HL-60 (cell line): ENCODE measurements at regions not wholly inside any gene's neighbourhood (a gene's known extent, or its start where the extent isn't known, plus 50 kb on each side); places are given as distances from the start of the nearest gene placed in this dataset.

Source experiments
- GABPA ChIP-seq: IDR thresholded peaks from 2 replicates; pipeline ENCODE4 v1.6.1; 2012; ENCODE audit warnings: low read depth
- POLR2AphosphoS5 ChIP-seq: IDR thresholded peaks from 2 replicates; pipeline ENCODE4 v1.6.1; 2012; ENCODE audit warnings: low read depth
- SPI1 ChIP-seq: IDR thresholded peaks from 2 replicates; pipeline ENCODE4 v1.6.1; 2012; ENCODE audit warnings: low read depth, mild to moderate bottlenecking, borderline replicate concordance
- TF ChIP-seq, protein P1 (sequence below): IDR thresholded peaks from one replicate; pipeline ENCODE4 v1.5.1; 2011; ENCODE audit warnings: low read length, control low read depth, inconsistent platforms; ENCODE audit not compliant: insufficient read depth
- TF ChIP-seq, protein P2 (sequence below): IDR thresholded peaks from 2 replicates; pipeline ENCODE4 v1.6.1; 2012; ENCODE audit warnings: low read depth; ENCODE audit not compliant: insufficient replicate concordance

DNA sequence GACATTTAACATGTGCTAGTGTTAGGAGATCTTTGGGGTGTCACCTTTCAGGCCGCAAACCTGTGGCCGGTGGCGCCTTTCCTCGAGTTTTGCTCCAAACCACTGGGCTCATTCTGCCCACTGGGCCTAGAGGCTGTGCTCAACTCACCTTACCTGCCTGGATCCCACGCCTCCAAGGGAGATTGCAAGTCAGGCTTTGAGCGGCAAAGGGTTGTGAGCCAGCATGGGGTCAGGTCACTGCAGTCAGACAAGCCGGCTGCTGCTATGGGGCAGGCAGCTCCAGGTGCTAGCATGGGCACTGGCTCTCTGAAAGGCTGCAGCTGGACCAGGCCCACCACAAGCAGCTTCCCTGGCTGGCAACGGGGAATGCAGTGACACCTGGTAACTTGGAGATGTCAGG lies 265.5 kb downstream of the ZBBX start:
- TF ChIP-seq, protein P1, sequence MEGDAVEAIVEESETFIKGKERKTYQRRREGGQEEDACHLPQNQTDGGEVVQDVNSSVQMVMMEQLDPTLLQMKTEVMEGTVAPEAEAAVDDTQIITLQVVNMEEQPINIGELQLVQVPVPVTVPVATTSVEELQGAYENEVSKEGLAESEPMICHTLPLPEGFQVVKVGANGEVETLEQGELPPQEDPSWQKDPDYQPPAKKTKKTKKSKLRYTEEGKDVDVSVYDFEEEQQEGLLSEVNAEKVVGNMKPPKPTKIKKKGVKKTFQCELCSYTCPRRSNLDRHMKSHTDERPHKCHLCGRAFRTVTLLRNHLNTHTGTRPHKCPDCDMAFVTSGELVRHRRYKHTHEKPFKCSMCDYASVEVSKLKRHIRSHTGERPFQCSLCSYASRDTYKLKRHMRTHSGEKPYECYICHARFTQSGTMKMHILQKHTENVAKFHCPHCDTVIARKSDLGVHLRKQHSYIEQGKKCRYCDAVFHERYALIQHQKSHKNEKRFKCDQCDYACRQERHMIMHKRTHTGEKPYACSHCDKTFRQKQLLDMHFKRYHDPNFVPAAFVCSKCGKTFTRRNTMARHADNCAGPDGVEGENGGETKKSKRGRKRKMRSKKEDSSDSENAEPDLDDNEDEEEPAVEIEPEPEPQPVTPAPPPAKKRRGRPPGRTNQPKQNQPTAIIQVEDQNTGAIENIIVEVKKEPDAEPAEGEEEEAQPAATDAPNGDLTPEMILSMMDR, result no peak
- TF ChIP-seq, protein P2, sequence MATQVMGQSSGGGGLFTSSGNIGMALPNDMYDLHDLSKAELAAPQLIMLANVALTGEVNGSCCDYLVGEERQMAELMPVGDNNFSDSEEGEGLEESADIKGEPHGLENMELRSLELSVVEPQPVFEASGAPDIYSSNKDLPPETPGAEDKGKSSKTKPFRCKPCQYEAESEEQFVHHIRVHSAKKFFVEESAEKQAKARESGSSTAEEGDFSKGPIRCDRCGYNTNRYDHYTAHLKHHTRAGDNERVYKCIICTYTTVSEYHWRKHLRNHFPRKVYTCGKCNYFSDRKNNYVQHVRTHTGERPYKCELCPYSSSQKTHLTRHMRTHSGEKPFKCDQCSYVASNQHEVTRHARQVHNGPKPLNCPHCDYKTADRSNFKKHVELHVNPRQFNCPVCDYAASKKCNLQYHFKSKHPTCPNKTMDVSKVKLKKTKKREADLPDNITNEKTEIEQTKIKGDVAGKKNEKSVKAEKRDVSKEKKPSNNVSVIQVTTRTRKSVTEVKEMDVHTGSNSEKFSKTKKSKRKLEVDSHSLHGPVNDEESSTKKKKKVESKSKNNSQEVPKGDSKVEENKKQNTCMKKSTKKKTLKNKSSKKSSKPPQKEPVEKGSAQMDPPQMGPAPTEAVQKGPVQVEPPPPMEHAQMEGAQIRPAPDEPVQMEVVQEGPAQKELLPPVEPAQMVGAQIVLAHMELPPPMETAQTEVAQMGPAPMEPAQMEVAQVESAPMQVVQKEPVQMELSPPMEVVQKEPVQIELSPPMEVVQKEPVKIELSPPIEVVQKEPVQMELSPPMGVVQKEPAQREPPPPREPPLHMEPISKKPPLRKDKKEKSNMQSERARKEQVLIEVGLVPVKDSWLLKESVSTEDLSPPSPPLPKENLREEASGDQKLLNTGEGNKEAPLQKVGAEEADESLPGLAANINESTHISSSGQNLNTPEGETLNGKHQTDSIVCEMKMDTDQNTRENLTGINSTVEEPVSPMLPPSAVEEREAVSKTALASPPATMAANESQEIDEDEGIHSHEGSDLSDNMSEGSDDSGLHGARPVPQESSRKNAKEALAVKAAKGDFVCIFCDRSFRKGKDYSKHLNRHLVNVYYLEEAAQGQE, result no peak
- TF ChIP-seq GABPA (no peak), POLR2AphosphoS5 (no peak), SPI1 (no peak)
